HepG2 (cell line): ENCODE measurements at regions not wholly inside any gene's neighbourhood (a gene's known extent, or its start where the extent isn't known, plus 50 kb on each side); places are given as distances from the start of the nearest gene placed in this dataset.

ENCODE experiments used
- ATAC-seq: fragments of 200-7000 bp; cut with Tn5 transposase; 3 replicates; pipeline ENCODE4 v1.9.1; 2020; ENCODE audit warnings: mild to moderate bottlenecking, moderate library complexity
- BruUV-seq: library from RNA; stranded (reverse); fragments of 400-500 nt; replicated peaks from 2 replicates; lab custom pipeline; 2021; lab: Mats Ljungman, UMichigan
- CTCF ChIA-PET: fragments of 300-600 bp; formaldehyde crosslinking; extraction: SDS; loops from one replicate; lab custom pipeline; 2021; ENCODE audit warnings: low total read pairs, inconsistent platforms, low intra/inter-chr PET ratio; lab: Yijun Ruan, JAX
- POLR2A ChIA-PET: fragments of 350-600 bp; sonication (Branson Sonifier 250); formaldehyde crosslinking; loops from one replicate; lab custom pipeline; 2020; ENCODE audit warnings: antibody characterized with exemption, inconsistent platforms; lab: Yijun Ruan, JAX
- DNase-seq: peaks from one replicate; pipeline ENCODE4 v3.0.0-alpha.2; 2015; ENCODE audit warnings: low spot score
- FAIRE-seq: peaks from 3 replicates; lab custom pipeline; 2011; peaks lifted over from hg19 to GRCh38; lab: Jason Lieb, UNC
- H2AFZ ChIP-seq: one replicate; pipeline ENCODE4 v1.6.1; 2011; ENCODE audit warnings: low read length, inconsistent platforms
- H3K27ac ChIP-seq: fragments of 300-600 bp; 3 replicates; pipeline ENCODE4 v1.8.0; 2011; ENCODE audit warnings: mixed run types, mild to moderate bottlenecking, mixed read lengths, low read length, inconsistent platforms; ENCODE audit not compliant: insufficient read depth; ENCODE audit errors: extremely low read length
- H3K27me3 ChIP-seq, 2 experiments: fragments of 200-600 bp in 1 of 2; 2 replicates in 1 of 2; 3 replicates in 1 of 2; pipeline versions ENCODE4 v1.6.0 to v1.8.0; 2011; ENCODE audit warnings: low read length in 2 of 2, mild to moderate bottlenecking in 2 of 2, moderate library complexity in 2 of 2, inconsistent platforms in 1 of 2; ENCODE audit not compliant: insufficient read depth in 2 of 2, control insufficient read depth in 1 of 2
- H3K36me3 ChIP-seq, 2 experiments: fragments of 200-600 bp in 1 of 2; replicated peaks in 1 of 2; 2 replicates in 1 of 2; 3 replicates in 1 of 2; pipeline versions ENCODE4 v1.5.1 to v1.8.0; 2011; ENCODE audit warnings: low read length in 2 of 2, inconsistent platforms in 1 of 2; ENCODE audit not compliant: insufficient read depth in 2 of 2, control insufficient read depth in 1 of 2
- H3K4me1 ChIP-seq: 2 replicates; pipeline ENCODE4 v1.5.1; 2012; ENCODE audit warnings: low read length, inconsistent platforms; ENCODE audit not compliant: insufficient read depth
- H3K4me2 ChIP-seq: 2 replicates; pipeline ENCODE4 v1.6.0; 2011; ENCODE audit warnings: low read depth, low read length, inconsistent platforms
- H3K4me3 ChIP-seq, 3 experiments: fragments of 200-600 bp in 1 of 3; sonication (generic), shearing (Covaris generic) in 1 of 3; replicated peaks in 1 of 3; 2 replicates each; pipeline ENCODE4 v1.5.1; 2011 to 2016; ENCODE audit warnings: low read length in 3 of 3, inconsistent platforms in 2 of 3, low read depth in 2 of 3, mild to moderate bottlenecking in 2 of 3, control low read depth in 1 of 3, mixed read lengths in 1 of 3; ENCODE audit not compliant: insufficient read depth in 1 of 3
- H3K79me2 ChIP-seq: one replicate; pipeline ENCODE4 v1.6.1; 2011; ENCODE audit warnings: low read length, inconsistent platforms; ENCODE audit not compliant: insufficient read depth
- H3K9ac ChIP-seq: 2 replicates; pipeline ENCODE4 v1.6.0; 2011; ENCODE audit warnings: mild to moderate bottlenecking, low read depth, low read length, inconsistent platforms; ENCODE audit not compliant: insufficient read depth
- H3K9me3 ChIP-seq: 2 replicates; pipeline ENCODE4 v1.5.1; 2012; ENCODE audit warnings: mild to moderate bottlenecking, low read length
- H4K20me1 ChIP-seq: 2 replicates; pipeline ENCODE4 v1.6.0; 2011; ENCODE audit warnings: inconsistent platforms, mild to moderate bottlenecking, low read length, moderate library complexity; ENCODE audit not compliant: insufficient read depth
- AGO2 ChIP-seq: fragments of 200-400 bp; formaldehyde crosslinking; optimal IDR thresholded peaks from 2 replicates; pipeline ENCODE3; 2017; ENCODE audit warnings: mild to moderate bottlenecking, low read depth, low read length, moderate library complexity
- CBX2 ChIP-seq, 2 experiments: fragments of 200-600 bp in 1 of 2; sonication (generic); formaldehyde crosslinking in 1 of 2; IDR thresholded peaks; 2 replicates each; pipeline versions ENCODE4 v1.7.0 to v1.8.1; 2018 to 2022; ENCODE audit warnings: low read depth in 2 of 2, low read length in 1 of 2, mild to moderate bottlenecking in 1 of 2, missing genetic modification reagents in 1 of 2
- CENPT ChIP-seq: sonication (generic); formaldehyde crosslinking; IDR thresholded peaks from 2 replicates; pipeline ENCODE4 v1.8.0; 2022; ENCODE audit warnings: low read depth, mild to moderate bottlenecking, moderate library complexity, missing genetic modification reagents
- ELF4 ChIP-seq: sonication (generic); formaldehyde crosslinking; IDR thresholded peaks from 2 replicates; pipeline ENCODE4 v1.5.0; 2020; ENCODE audit warnings: missing genetic modification reagents, mild to moderate bottlenecking, moderate library complexity, borderline replicate concordance
- GATAD2A ChIP-seq: IDR thresholded peaks from 2 replicates; pipeline ENCODE4 v1.6.1; 2016
- MYNN ChIP-seq: sonication (generic); formaldehyde crosslinking; IDR thresholded peaks from 2 replicates; pipeline ENCODE4 v1.4.0; 2020; ENCODE audit warnings: mild to moderate bottlenecking, low read depth, missing genetic modification reagents
- NFIC ChIP-seq: IDR thresholded peaks from 2 replicates; pipeline ENCODE4 v1.6.1; 2012; ENCODE audit warnings: mild to moderate bottlenecking, low read length, inconsistent platforms
- NR3C1 ChIP-seq: sonication (generic); formaldehyde crosslinking; IDR thresholded peaks from 2 replicates; pipeline ENCODE4 v1.4.0; 2020; ENCODE audit warnings: missing genetic modification reagents
- REST ChIP-seq, 2 experiments: IDR thresholded peaks; 2 replicates each; pipeline ENCODE4 v1.6.1; 2011 to 2012; ENCODE audit warnings: low read length in 2 of 2, borderline replicate concordance in 1 of 2, low read depth in 1 of 2, mild to moderate bottlenecking in 1 of 2, moderate library complexity in 1 of 2
- SPEN ChIP-seq: sonication (generic); formaldehyde crosslinking; IDR thresholded peaks from 2 replicates; pipeline ENCODE4 v1.5.1; 2020; ENCODE audit warnings: low read depth, mild to moderate bottlenecking, missing genetic modification reagents
- YEATS2 ChIP-seq: sonication (generic); formaldehyde crosslinking; IDR thresholded peaks from 2 replicates; pipeline ENCODE4 v1.4.0; 2020; ENCODE audit warnings: missing genetic modification reagents, borderline replicate concordance
- ZFP36L2 ChIP-seq: sonication (generic); formaldehyde crosslinking; IDR thresholded peaks from 2 replicates; pipeline ENCODE4 v1.4.0; 2020; ENCODE audit warnings: missing genetic modification reagents
- ZNF335 ChIP-seq: sonication (generic); formaldehyde crosslinking; IDR thresholded peaks from 2 replicates; pipeline ENCODE4 v1.4.0; 2020; ENCODE audit warnings: missing genetic modification reagents
- ZNF383 ChIP-seq: sonication (generic); formaldehyde crosslinking; IDR thresholded peaks from 2 replicates; pipeline ENCODE4 v1.4.0; 2020; ENCODE audit warnings: missing genetic modification reagents, mild to moderate bottlenecking, borderline replicate concordance
- ZNF510 ChIP-seq: sonication (generic); formaldehyde crosslinking; IDR thresholded peaks from 2 replicates; pipeline ENCODE4 v1.4.0; 2020; ENCODE audit warnings: low read depth, mild to moderate bottlenecking, missing genetic modification reagents
- ZNF569 ChIP-seq: sonication (generic); formaldehyde crosslinking; IDR thresholded peaks from 2 replicates; pipeline ENCODE4 v1.5.0; 2020; ENCODE audit warnings: mild to moderate bottlenecking, missing genetic modification reagents, moderate library complexity, borderline replicate concordance
- ZNF577 ChIP-seq: sonication (generic); formaldehyde crosslinking; IDR thresholded peaks from 2 replicates; pipeline ENCODE4 v1.4.0; 2020; ENCODE audit warnings: mild to moderate bottlenecking, low read depth, missing genetic modification reagents, borderline replicate concordance
- ZNF879 ChIP-seq: sonication (generic); formaldehyde crosslinking; IDR thresholded peaks from 2 replicates; pipeline ENCODE4 v1.8.1; 2023; ENCODE audit warnings: missing genetic modification reagents
- ZSCAN21 ChIP-seq: sonication (generic); formaldehyde crosslinking; IDR thresholded peaks from 2 replicates; pipeline ENCODE4 v1.8.0; 2022; ENCODE audit warnings: mild to moderate bottlenecking, missing genetic modification reagents, moderate library complexity, borderline replicate concordance
- ZSCAN25 ChIP-seq: sonication (generic); formaldehyde crosslinking; IDR thresholded peaks from 2 replicates; pipeline ENCODE4 v1.8.0; 2022; ENCODE audit warnings: mild to moderate bottlenecking, missing genetic modification reagents
- WGBS: methylation state at CpG from one replicate; pipeline ENCODE4 v1.1.6; 2017; ENCODE audit warnings: low lambda C conversion rate; 5-methylcytosine and 5-hydroxymethylcytosine counted together
- in situ Hi-C: cut with HindIII; loops from 2 replicates; pipeline ENCODE4 v1.10.0; 2017; ENCODE audit warnings: low pct_unique_long_range_greater_than_20kb; ENCODE audit not compliant: extremely low pct_ligation_motif_present
- intact Hi-C: fragments of 100-400 bp; cut with micrococcal nuclease; formaldehyde crosslinking; loops from one replicate; pipeline ENCODE4 v1.10.0; 2022; ENCODE audit not compliant: unreplicated experiment

GRCh38 chrX:137212078-137212632, 178.4 kb upstream of the GPR101 start:
- in situ Hi-C loops, result no loop called here
- H3K27me3 ChIP-seq, result no peaks in the 10 kb centered on the region
- no peak overlapping the region for H2AFZ ChIP-seq
- H3K36me3 ChIP-seq, result no peaks in the 10 kb centered on the region
- WGBS, result 1% methylated on average over 4 of the region's 4 CpGs
- no peaks in the 10 kb centered on the region for H4K20me1 ChIP-seq
- no peak overlapping the region for H3K4me2 ChIP-seq
- H3K9ac ChIP-seq, result no peak overlapping the region
- BruUV-seq, result no TSS peak
- H3K4me3 ChIP-seq, result no peak overlapping the region
- no peak for TF ChIP-seq ZNF335
- TF ChIP-seq NFIC, result no peak
- no peak for TF ChIP-seq SPEN (CRISPR knock-in tag)
- no peak for TF ChIP-seq REST (IDR thresholded peaks at IDR 0.05; ENCODE audit: borderline replicate concordance in 1 of 2, low read depth in 1 of 2, low read length in 2 of 2)
- no peak for TF ChIP-seq ZSCAN25 (CRISPR knock-in tag)
- TF ChIP-seq AGO2, result no peak
- TF ChIP-seq YEATS2 (CRISPR knock-in tag), result no peak
- TF ChIP-seq ZFP36L2, result no peak
- TF ChIP-seq CENPT (CRISPR knock-in tag), result no peak
- no peak for TF ChIP-seq ZNF879 (CRISPR knock-in tag)
- TF ChIP-seq GATAD2A (CRISPR knock-in tag), result no peak
- no peak for TF ChIP-seq ZNF577 (CRISPR knock-in tag)
- TF ChIP-seq ZSCAN21 (CRISPR knock-in tag), result no peak
- TF ChIP-seq CBX2 (IDR thresholded peaks at IDR 0.05; ENCODE audit: low read depth, low read length), result no peak
- no peak for TF ChIP-seq CBX2 (CRISPR knock-in tag; IDR thresholded peaks at IDR 0.05; ENCODE audit: low read depth)
- TF ChIP-seq MYNN, result no peak
- TF ChIP-seq ZNF569 (CRISPR knock-in tag), result no peak
- no peak for TF ChIP-seq ZNF383
- no peak for TF ChIP-seq ZNF510 (CRISPR knock-in tag)
- TF ChIP-seq ELF4 (CRISPR knock-in tag), result no peak
- no peak for TF ChIP-seq NR3C1 (CRISPR knock-in tag)
- DNase-seq (no peak), ATAC-seq (no peak), FAIRE-seq (no peak)
- H3K79me2 ChIP-seq, result no peaks in the 10 kb centered on the region
- H3K27ac ChIP-seq, result no peak overlapping the region
- CTCF ChIA-PET, result no interaction called here
- POLR2A ChIA-PET, result no interaction called here
- no peaks in the 10 kb centered on the region for H3K4me1 ChIP-seq
- intact Hi-C loops, result no loop called here
- no peaks in the 10 kb centered on the region; the same call in 1 of the 2 replicates for H3K9me3 ChIP-seq
